ENCODE measurements at regions not wholly inside any gene's neighbourhood (a gene's known extent, or its start where the extent isn't known, plus 50 kb on each side); places are given as distances from the start of the nearest gene placed in this dataset.

GRCh38 chr2:53513167-53513666 is 254.4 kb upstream of the CHAC2 start:
- 88 to 90% (median 90%) methylated on average over 4 of the region's 4 CpGs for WGBS, 3 donors
- H3K27ac ChIP-seq: no peak overlapping the region
- H3K9me3 ChIP-seq: no peaks in the 10 kb centered on the region
- no peaks in the 10 kb centered on the region for H3K27me3 ChIP-seq
- intact Hi-C loops (cut with DNase I): no loop called here
- TF ChIP-seq, protein P1, sequence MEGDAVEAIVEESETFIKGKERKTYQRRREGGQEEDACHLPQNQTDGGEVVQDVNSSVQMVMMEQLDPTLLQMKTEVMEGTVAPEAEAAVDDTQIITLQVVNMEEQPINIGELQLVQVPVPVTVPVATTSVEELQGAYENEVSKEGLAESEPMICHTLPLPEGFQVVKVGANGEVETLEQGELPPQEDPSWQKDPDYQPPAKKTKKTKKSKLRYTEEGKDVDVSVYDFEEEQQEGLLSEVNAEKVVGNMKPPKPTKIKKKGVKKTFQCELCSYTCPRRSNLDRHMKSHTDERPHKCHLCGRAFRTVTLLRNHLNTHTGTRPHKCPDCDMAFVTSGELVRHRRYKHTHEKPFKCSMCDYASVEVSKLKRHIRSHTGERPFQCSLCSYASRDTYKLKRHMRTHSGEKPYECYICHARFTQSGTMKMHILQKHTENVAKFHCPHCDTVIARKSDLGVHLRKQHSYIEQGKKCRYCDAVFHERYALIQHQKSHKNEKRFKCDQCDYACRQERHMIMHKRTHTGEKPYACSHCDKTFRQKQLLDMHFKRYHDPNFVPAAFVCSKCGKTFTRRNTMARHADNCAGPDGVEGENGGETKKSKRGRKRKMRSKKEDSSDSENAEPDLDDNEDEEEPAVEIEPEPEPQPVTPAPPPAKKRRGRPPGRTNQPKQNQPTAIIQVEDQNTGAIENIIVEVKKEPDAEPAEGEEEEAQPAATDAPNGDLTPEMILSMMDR (IDR thresholded peaks at IDR 0.05): no peak
- no peak for DNase-seq
- H3K36me3 ChIP-seq: no peaks in the 10 kb centered on the region
- no peaks in the 10 kb centered on the region for H3K4me1 ChIP-seq (ENCODE audit: insufficient read depth)
- no peak overlapping the region for H3K4me3 ChIP-seq

GRCh38 chr2:53512071-53512826 is 255.4 kb upstream of the CHAC2 start:
- no peaks in the 10 kb centered on the region for H3K27me3 ChIP-seq
- intact Hi-C loops (cut with DNase I): no loop called here
- no peak overlapping the region for H3K4me3 ChIP-seq
- 30 to 48% (median 40%) methylated on average over 4 of the region's 4 CpGs for WGBS, 3 donors
- no peak overlapping the region for H3K27ac ChIP-seq
- TF ChIP-seq POLR2A (IDR thresholded peaks at IDR 0.05): no peak
- TF ChIP-seq, protein P1 (IDR thresholded peaks at IDR 0.05): no peak
- no peak for TF ChIP-seq EP300 (IDR thresholded peaks at IDR 0.05)
- no peaks in the 10 kb centered on the region for H3K4me1 ChIP-seq (ENCODE audit: insufficient read depth)
- H3K36me3 ChIP-seq: no peaks in the 10 kb centered on the region
- no peak for DNase-seq
- H3K9me3 ChIP-seq: no peaks in the 10 kb centered on the region

DNA sequence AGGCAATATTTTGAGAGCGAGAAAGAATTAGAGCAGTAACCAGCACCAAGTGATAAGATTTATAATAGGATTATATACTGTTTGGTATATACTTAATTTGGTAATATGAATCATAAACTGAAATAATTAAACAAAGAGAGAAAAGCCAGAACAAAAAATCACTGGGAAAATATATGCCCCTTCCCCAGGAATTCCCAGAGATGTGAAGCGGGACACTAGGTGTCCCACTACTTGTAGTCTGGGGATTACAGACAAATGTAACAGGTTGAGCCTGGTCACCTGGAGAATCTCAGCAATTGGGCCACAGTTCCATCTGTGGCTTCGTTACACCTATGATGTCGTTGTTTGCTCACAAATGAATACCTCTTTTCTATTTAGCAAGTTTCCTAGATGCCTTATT is 256.1 kb upstream of the CHAC2 start:
- no peaks in the 10 kb centered on the region for H3K27me3 ChIP-seq
- 95 to 98% (median 96%) methylated on average over 4 of the region's 4 CpGs for WGBS, 3 donors
- TF ChIP-seq POLR2A (IDR thresholded peaks at IDR 0.05): no peak

DNA sequence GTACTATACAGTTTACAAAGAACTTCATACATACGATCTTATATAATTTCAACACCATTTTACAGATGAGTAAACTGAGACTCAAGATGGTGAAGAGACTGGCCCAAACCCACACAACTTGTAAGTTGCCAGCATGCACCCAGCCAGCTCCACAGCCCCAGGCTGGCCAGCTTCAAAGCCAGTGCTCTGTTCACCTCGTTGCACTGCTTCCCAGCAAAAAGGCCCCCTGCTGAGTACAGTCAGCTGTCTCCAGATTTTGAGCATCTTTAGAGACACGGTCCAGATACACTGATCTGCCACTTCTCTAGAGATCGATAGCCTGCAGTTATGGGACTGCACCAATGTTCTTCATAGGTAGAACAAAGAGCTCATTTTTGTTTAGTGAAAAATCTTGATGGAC is 257.2 kb upstream of the CHAC2 start:
- Histone ChIP-seq H3K4me1 (ENCODE audit: insufficient read depth) (no peaks in the 10 kb centered on the region), H3K27ac (no peak overlapping the region), H3K36me3 (no peaks in the 10 kb centered on the region), H3K27me3 (no peaks in the 10 kb centered on the region), H3K4me3 (no peak overlapping the region), H3K9me3 (no peaks in the 10 kb centered on the region)
- DNase-seq: no peak
- intact Hi-C loops (cut with DNase I): no loop called here
- TF ChIP-seq EP300 (IDR thresholded peaks at IDR 0.05): no peak
- TF ChIP-seq, protein P1 (IDR thresholded peaks at IDR 0.05): no peak
- no peak for TF ChIP-seq POLR2A (IDR thresholded peaks at IDR 0.05)
- 55 to 66% (median 64%) methylated on average over 4 of the region's 4 CpGs for WGBS, 3 donors

More for the DNA sequence above, 256.1 kb upstream of the CHAC2 start:
- Histone ChIP-seq H3K4me3 (no peak overlapping the region), H3K36me3 (no peaks in the 10 kb centered on the region), H3K9me3 (no peaks in the 10 kb centered on the region), H3K4me1 (ENCODE audit: insufficient read depth) (no peaks in the 10 kb centered on the region), H3K27ac (no peak overlapping the region)
- no peak for DNase-seq
- intact Hi-C loops (cut with DNase I): no loop called here

GRCh38 chr2:53509831-53510388 is 257.7 kb upstream of the CHAC2 start:
- DNase-seq: no peak
- H3K27ac ChIP-seq: no peak overlapping the region
- TF ChIP-seq, protein P1 (IDR thresholded peaks at IDR 0.05): no peak
- TF ChIP-seq POLR2A (IDR thresholded peaks at IDR 0.05) (no peak), EP300 (IDR thresholded peaks at IDR 0.05) (no peak)
- no peaks in the 10 kb centered on the region for H3K4me1 ChIP-seq (ENCODE audit: insufficient read depth)
- no peak overlapping the region for H3K4me3 ChIP-seq
- no peaks in the 10 kb centered on the region for H3K9me3 ChIP-seq
- 54 to 72% (median 60%) methylated on average over 9 of the region's 9 CpGs for WGBS, 3 donors
- no peaks in the 10 kb centered on the region for H3K27me3 ChIP-seq
- no peaks in the 10 kb centered on the region for H3K36me3 ChIP-seq
- intact Hi-C loops (cut with DNase I): no loop called here
